Lower leg skin (tissue), 3 donors: ENCODE measurements at regions not wholly inside any gene's neighbourhood (a gene's known extent, or its start where the extent isn't known, plus 50 kb on each side); places are given as distances from the start of the nearest gene placed in this dataset.

ENCODE experiments used
- POLR2A ChIP-seq, 2 donors: fragments of 450-650 bp; IDR thresholded peaks; one replicate each; pipeline ENCODE4 v1.6.1; 2016 to 2017; ENCODE audit warnings: antibody characterized with exemption in 2 of 2, mild to moderate bottlenecking in 1 of 2, moderate library complexity in 1 of 2
- TF ChIP-seq, protein P1 (sequence below), 3 donors: fragments of 450-650 bp; IDR thresholded peaks; one replicate each; pipeline ENCODE4 v1.5.1; 2016; ENCODE audit warnings: antibody characterized with exemption in 3 of 3, mild to moderate bottlenecking in 3 of 3, moderate library complexity in 2 of 3

DNA sequence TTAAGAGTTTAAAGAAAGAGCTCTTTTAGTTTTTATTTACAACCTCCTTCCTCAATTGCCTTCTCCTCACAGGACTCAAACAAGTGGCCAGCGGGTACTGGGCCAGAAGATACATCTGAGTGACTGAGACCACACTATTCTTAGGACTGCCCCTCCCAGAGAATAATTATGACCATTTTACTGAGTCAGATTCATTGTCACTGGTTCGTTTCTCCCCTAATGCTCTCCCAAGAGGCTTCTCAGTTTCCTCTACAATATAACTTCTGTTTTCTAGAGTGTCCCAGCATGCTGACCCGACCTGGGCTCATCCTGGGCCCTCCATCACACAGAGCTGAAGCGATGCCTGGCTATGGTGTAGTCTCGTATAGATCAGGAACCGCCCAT, 279.9 kb downstream of the CD83 start:
- TF ChIP-seq, protein P1, sequence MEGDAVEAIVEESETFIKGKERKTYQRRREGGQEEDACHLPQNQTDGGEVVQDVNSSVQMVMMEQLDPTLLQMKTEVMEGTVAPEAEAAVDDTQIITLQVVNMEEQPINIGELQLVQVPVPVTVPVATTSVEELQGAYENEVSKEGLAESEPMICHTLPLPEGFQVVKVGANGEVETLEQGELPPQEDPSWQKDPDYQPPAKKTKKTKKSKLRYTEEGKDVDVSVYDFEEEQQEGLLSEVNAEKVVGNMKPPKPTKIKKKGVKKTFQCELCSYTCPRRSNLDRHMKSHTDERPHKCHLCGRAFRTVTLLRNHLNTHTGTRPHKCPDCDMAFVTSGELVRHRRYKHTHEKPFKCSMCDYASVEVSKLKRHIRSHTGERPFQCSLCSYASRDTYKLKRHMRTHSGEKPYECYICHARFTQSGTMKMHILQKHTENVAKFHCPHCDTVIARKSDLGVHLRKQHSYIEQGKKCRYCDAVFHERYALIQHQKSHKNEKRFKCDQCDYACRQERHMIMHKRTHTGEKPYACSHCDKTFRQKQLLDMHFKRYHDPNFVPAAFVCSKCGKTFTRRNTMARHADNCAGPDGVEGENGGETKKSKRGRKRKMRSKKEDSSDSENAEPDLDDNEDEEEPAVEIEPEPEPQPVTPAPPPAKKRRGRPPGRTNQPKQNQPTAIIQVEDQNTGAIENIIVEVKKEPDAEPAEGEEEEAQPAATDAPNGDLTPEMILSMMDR (IDR thresholded peaks at IDR 0.05), result no peak
- TF ChIP-seq POLR2A (IDR thresholded peaks at IDR 0.05), result no peak
